Thyroid gland (tissue), 4 donors: ENCODE measurements at regions not wholly inside any gene's neighbourhood (a gene's known extent, or its start where the extent isn't known, plus 50 kb on each side); places are given as distances from the start of the nearest gene placed in this dataset.

Source experiments
- POLR2A ChIP-seq, 2 donors: fragments of 450-650 bp; IDR thresholded peaks; one replicate each; pipeline ENCODE4 v1.6.1; 2017; ENCODE audit warnings: antibody characterized with exemption in 2 of 2, mild to moderate bottlenecking in 2 of 2, moderate library complexity in 1 of 2
- TF ChIP-seq, protein P1 (sequence below), 6 experiments: fragments of 200-600 bp in 3 of 6; fragments of 450-650 bp in 3 of 6; sonication (generic) in 3 of 6; IDR thresholded peaks; one replicate each; pipeline ENCODE4 v1.5.1; 2016 to 2019; ENCODE audit warnings: antibody characterized with exemption in 6 of 6, mild to moderate bottlenecking in 2 of 6, inconsistent platforms in 1 of 6, moderate library complexity in 1 of 6

DNA sequence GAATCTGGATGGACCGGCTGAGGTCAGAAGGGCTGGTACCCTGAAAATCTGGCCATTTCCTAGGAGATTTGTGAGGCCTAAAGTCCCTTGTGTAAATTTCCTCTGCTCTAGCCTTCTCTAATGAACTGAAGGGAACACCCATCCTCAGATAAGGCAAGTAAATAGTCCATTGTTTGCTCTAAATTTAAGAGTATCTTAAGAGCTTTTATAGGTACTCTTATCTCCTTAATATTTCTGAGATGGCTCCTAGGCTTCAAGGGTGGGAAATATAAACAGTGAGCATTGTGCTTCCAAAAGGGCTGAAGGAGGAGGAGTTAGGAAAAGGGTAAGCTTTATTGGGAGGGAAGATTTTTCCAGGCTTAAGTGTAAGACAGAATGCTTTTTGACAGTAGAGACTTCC, 148.7 kb upstream of the EDNRB start:
- TF ChIP-seq POLR2A (IDR thresholded peaks at IDR 0.05) = no peak
- TF ChIP-seq, protein P1, sequence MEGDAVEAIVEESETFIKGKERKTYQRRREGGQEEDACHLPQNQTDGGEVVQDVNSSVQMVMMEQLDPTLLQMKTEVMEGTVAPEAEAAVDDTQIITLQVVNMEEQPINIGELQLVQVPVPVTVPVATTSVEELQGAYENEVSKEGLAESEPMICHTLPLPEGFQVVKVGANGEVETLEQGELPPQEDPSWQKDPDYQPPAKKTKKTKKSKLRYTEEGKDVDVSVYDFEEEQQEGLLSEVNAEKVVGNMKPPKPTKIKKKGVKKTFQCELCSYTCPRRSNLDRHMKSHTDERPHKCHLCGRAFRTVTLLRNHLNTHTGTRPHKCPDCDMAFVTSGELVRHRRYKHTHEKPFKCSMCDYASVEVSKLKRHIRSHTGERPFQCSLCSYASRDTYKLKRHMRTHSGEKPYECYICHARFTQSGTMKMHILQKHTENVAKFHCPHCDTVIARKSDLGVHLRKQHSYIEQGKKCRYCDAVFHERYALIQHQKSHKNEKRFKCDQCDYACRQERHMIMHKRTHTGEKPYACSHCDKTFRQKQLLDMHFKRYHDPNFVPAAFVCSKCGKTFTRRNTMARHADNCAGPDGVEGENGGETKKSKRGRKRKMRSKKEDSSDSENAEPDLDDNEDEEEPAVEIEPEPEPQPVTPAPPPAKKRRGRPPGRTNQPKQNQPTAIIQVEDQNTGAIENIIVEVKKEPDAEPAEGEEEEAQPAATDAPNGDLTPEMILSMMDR (IDR thresholded peaks at IDR 0.05) = no peak
